Endothelial cell of umbilical vein (primary cell): ENCODE measurements at regions not wholly inside any gene's neighbourhood (a gene's known extent, or its start where the extent isn't known, plus 50 kb on each side); places are given as distances from the start of the nearest gene placed in this dataset.

ENCODE experiments used
- BruUV-seq: library from RNA; stranded (reverse); fragments of 400-500 nt; replicated peaks from 2 replicates; lab custom pipeline; 2021; lab: Mats Ljungman, UMichigan
- CTCF ChIA-PET: fragments of 300-600, 350-600 bp; sonication (Branson Sonifier 250); formaldehyde crosslinking; loops from one replicate; lab custom pipeline; 2021; ENCODE audit warnings: antibody characterized with exemption, inconsistent platforms; lab: Charles Lee
- POLR2A ChIA-PET: fragments of 300-600, 350-600 bp; sonication (Branson Sonifier 250); formaldehyde crosslinking; loops from one replicate; lab custom pipeline; 2021; ENCODE audit warnings: antibody characterized with exemption, inconsistent platforms; lab: Charles Lee
- DNase-seq: peaks from one replicate; pipeline ENCODE4 v3.0.0-alpha.2; 2011; ENCODE audit warnings: low read depth, low spot score
- FAIRE-seq: peaks from 2 replicates; lab custom pipeline; 2011; peaks lifted over from hg19 to GRCh38; lab: Jason Lieb, UNC
- H2AFZ ChIP-seq: 2 replicates; pipeline ENCODE4 v1.6.0; 2012; ENCODE audit warnings: low read depth, low read length, control low read depth, inconsistent platforms
- H3K27ac ChIP-seq: 2 replicates; pipeline ENCODE4 v1.5.1; 2011; ENCODE audit warnings: low read depth, mild to moderate bottlenecking, control low read depth, low read length, moderate library complexity; ENCODE audit not compliant: insufficient read depth
- H3K27me3 ChIP-seq, 2 experiments: 2 replicates each; pipeline versions ENCODE4 v1.6.0 to v1.6.1; 2011; ENCODE audit warnings: low read length in 2 of 2, mixed read lengths in 1 of 2; ENCODE audit not compliant: control insufficient read depth in 2 of 2, insufficient read depth in 2 of 2
- H3K36me3 ChIP-seq, 2 experiments: 2 replicates in 1 of 2; 3 replicates in 1 of 2; pipeline ENCODE4 v1.5.1; 2011; ENCODE audit warnings: low read length in 2 of 2, mild to moderate bottlenecking in 1 of 2, moderate library complexity in 1 of 2; ENCODE audit not compliant: control insufficient read depth in 2 of 2, insufficient read depth in 2 of 2; ENCODE audit errors: extremely low read depth in 1 of 2
- H3K4me1 ChIP-seq: 3 replicates; pipeline ENCODE4 v1.5.1; 2011; ENCODE audit warnings: mild to moderate bottlenecking, low read length; ENCODE audit not compliant: control insufficient read depth, insufficient read depth; ENCODE audit errors: extremely low read depth
- H3K4me2 ChIP-seq: 2 replicates; pipeline ENCODE4 v1.6.1; 2011; ENCODE audit warnings: low read length, control low read depth, mixed read lengths; ENCODE audit not compliant: insufficient read depth
- H3K4me3 ChIP-seq, 3 experiments: fragments of 200-600 bp in 1 of 3; sonication (generic), shearing (Covaris generic) in 1 of 3; replicated peaks in 1 of 3; 2 replicates each; pipeline ENCODE4 v1.5.1; 2011 to 2016; ENCODE audit warnings: control low read depth in 3 of 3, low read length in 3 of 3, mild to moderate bottlenecking in 2 of 3, inconsistent platforms in 1 of 3, low read depth in 1 of 3, moderate library complexity in 1 of 3; ENCODE audit not compliant: insufficient read depth in 1 of 3
- H3K79me2 ChIP-seq: 2 replicates; pipeline ENCODE4 v1.6.0; 2012; ENCODE audit warnings: low read length, inconsistent platforms; ENCODE audit not compliant: control insufficient read depth, insufficient read depth
- H3K9ac ChIP-seq: replicated peaks from 2 replicates; pipeline ENCODE3; 2011; ENCODE audit warnings: low read length, control low read depth; ENCODE audit not compliant: insufficient read depth; ENCODE audit errors: extremely low read depth
- H3K9me1 ChIP-seq: replicated peaks from 3 replicates; pipeline ENCODE4 v1.6.0; 2011; ENCODE audit warnings: mild to moderate bottlenecking, low read length; ENCODE audit not compliant: control insufficient read depth, insufficient read depth; ENCODE audit errors: extremely low read depth
- H3K9me3 ChIP-seq: replicated peaks from 2 replicates; pipeline ENCODE4 v1.5.1; 2012; ENCODE audit warnings: low read length, inconsistent platforms; ENCODE audit not compliant: control insufficient read depth, insufficient read depth
- H4K20me1 ChIP-seq: replicated peaks from 2 replicates; pipeline ENCODE3; 2011; ENCODE audit warnings: mild to moderate bottlenecking, low read length; ENCODE audit not compliant: control insufficient read depth, insufficient read depth; ENCODE audit errors: extremely low read depth
- EZH2 ChIP-seq: IDR thresholded peaks from 2 replicates; pipeline ENCODE4 v1.6.1; 2012; ENCODE audit warnings: borderline replicate concordance, low read depth, mild to moderate bottlenecking, moderate library complexity, low read length, inconsistent platforms; ENCODE audit not compliant: severe bottlenecking
- FOS ChIP-seq: IDR thresholded peaks from 2 replicates; pipeline ENCODE4 v1.6.1; 2011; ENCODE audit warnings: mild to moderate bottlenecking, low read length, moderate library complexity, borderline replicate concordance; ENCODE audit not compliant: insufficient read depth
- GATA2 ChIP-seq: IDR thresholded peaks from 2 replicates; pipeline ENCODE4 v1.7.0; 2011; ENCODE audit warnings: low read depth, mild to moderate bottlenecking, moderate library complexity, mixed read lengths, low read length; ENCODE audit not compliant: insufficient read length, insufficient read depth
- JUN ChIP-seq: IDR thresholded peaks from 2 replicates; pipeline ENCODE4 v1.6.1; 2011; ENCODE audit warnings: borderline replicate concordance, low read depth; ENCODE audit not compliant: insufficient read length, insufficient read depth
- MAX ChIP-seq: IDR thresholded peaks from 2 replicates; pipeline ENCODE4 v1.6.1; 2011; ENCODE audit not compliant: insufficient read depth, insufficient read length
- MYC ChIP-seq: IDR thresholded peaks from one replicate; pipeline ENCODE4 v1.6.1; 2011; ENCODE audit warnings: mild to moderate bottlenecking, low read depth, low read length
- POLR2A ChIP-seq: IDR thresholded peaks from 2 replicates; pipeline ENCODE4 v1.6.1; 2012; ENCODE audit warnings: low read depth, mild to moderate bottlenecking, control low read depth, low read length
- POLR2AphosphoS5 ChIP-seq: IDR thresholded peaks from 2 replicates; pipeline ENCODE4 v1.6.1; 2012; ENCODE audit warnings: low read depth, mild to moderate bottlenecking, control low read depth, low read length, moderate library complexity; ENCODE audit not compliant: insufficient read depth
- dilution Hi-C: fragments of 300-500 bp; cut with MboI; formaldehyde crosslinking; loops from one replicate; pipeline ENCODE4 v1.15.0; 2019; ENCODE audit warnings: low sequenced_read_pairs; ENCODE audit not compliant: extremely low pct_ligation_motif_present
- intact Hi-C: fragments of 100-400 bp; cut with micrococcal nuclease; formaldehyde crosslinking; loops from one replicate; pipeline ENCODE4 v1.10.0; 2022
- TF ChIP-seq, protein P1 (sequence below), 2 donors: IDR thresholded peaks; 1 replicate in 1 of 2; 2 replicates in 1 of 2; pipeline ENCODE4 v1.5.1; 2011; ENCODE audit warnings: low read length in 2 of 2, mild to moderate bottlenecking in 2 of 2, moderate library complexity in 2 of 2, control low read depth in 1 of 2, inconsistent platforms in 1 of 2, low read depth in 1 of 2; ENCODE audit not compliant: insufficient read depth in 1 of 2; ENCODE audit errors: extremely low read depth in 1 of 2

DNA sequence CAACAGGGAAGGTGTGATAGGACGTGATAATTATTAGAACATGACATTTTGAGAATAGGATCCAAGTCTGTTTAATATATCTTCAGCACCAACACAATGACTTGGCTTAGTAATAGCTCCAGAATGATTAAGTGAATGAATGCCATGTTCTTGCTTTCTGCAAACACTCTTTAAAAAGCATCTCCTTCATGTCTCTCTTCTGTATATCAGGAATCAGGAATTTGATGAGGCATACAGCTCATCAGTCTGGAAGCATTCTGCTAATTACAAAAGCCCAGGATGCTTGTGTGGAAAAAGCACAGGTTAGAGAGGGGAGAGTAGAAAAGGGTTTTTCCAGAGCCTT is 113.0 kb upstream of the ZNF648 start:
- no peaks in the 10 kb centered on the region for H3K9me3 ChIP-seq
- no peak for DNase-seq
- ChIA-PET POLR2A (no interaction called here), CTCF (no interaction called here)
- no peak for FAIRE-seq
- no peaks in the 10 kb centered on the region for H3K79me2 ChIP-seq
- H3K4me3 ChIP-seq: no peak overlapping the region
- H3K4me1 ChIP-seq: no peaks in the 10 kb centered on the region
- no peaks in the 10 kb centered on the region for H3K36me3 ChIP-seq
- H3K27me3 ChIP-seq: no peaks in the 10 kb centered on the region
- dilution Hi-C loops: no loop called here
- H3K4me2 ChIP-seq: no peak overlapping the region
- H3K27ac ChIP-seq: no peak overlapping the region
- no peaks in the 10 kb centered on the region for H4K20me1 ChIP-seq
- H3K9ac ChIP-seq: no peak overlapping the region
- intact Hi-C loops: no loop called here
- no peaks in the 10 kb centered on the region for H3K9me1 ChIP-seq
- no TSS peak for BruUV-seq
- no peak overlapping the region for H2AFZ ChIP-seq
- no peak for TF ChIP-seq POLR2AphosphoS5
- TF ChIP-seq EZH2: no peak
- TF ChIP-seq MYC: no peak
- no peak for TF ChIP-seq POLR2A
- TF ChIP-seq, protein P1, sequence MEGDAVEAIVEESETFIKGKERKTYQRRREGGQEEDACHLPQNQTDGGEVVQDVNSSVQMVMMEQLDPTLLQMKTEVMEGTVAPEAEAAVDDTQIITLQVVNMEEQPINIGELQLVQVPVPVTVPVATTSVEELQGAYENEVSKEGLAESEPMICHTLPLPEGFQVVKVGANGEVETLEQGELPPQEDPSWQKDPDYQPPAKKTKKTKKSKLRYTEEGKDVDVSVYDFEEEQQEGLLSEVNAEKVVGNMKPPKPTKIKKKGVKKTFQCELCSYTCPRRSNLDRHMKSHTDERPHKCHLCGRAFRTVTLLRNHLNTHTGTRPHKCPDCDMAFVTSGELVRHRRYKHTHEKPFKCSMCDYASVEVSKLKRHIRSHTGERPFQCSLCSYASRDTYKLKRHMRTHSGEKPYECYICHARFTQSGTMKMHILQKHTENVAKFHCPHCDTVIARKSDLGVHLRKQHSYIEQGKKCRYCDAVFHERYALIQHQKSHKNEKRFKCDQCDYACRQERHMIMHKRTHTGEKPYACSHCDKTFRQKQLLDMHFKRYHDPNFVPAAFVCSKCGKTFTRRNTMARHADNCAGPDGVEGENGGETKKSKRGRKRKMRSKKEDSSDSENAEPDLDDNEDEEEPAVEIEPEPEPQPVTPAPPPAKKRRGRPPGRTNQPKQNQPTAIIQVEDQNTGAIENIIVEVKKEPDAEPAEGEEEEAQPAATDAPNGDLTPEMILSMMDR (IDR thresholded peaks at IDR 0.05; ENCODE audit: extremely low read depth in 1 of 2, insufficient read depth in 1 of 2, low read depth in 1 of 2, low read length in 2 of 2): no peak
- no peak for TF ChIP-seq GATA2
- no peak for TF ChIP-seq FOS
- TF ChIP-seq MAX: no peak
- TF ChIP-seq JUN: no peak
